C4-2B (cell line): ENCODE measurements at regions not wholly inside any gene's neighbourhood (a gene's known extent, or its start where the extent isn't known, plus 50 kb on each side); places are given as distances from the start of the nearest gene placed in this dataset.

ENCODE experiments used
- CTCF ChIP-seq: fragments of 450-650 bp; conservative IDR thresholded peaks from 2 replicates; pipeline ENCODE4 v1.5.1; 2017; ENCODE audit warnings: mild to moderate bottlenecking
- ZFX ChIP-seq: fragments of 450-650 bp; IDR thresholded peaks from 2 replicates; pipeline ENCODE4 v1.6.1; 2017

GRCh38 chr5:25950681-25951080, 1087.7 kb downstream of the CDH9 start:
- TF ChIP-seq CTCF, result no peak
- TF ChIP-seq ZFX, result no peak
